ENCODE measurements at regions not wholly inside any gene's neighbourhood (a gene's known extent, or its start where the extent isn't known, plus 50 kb on each side); places are given as distances from the start of the nearest gene placed in this dataset.

DNA sequence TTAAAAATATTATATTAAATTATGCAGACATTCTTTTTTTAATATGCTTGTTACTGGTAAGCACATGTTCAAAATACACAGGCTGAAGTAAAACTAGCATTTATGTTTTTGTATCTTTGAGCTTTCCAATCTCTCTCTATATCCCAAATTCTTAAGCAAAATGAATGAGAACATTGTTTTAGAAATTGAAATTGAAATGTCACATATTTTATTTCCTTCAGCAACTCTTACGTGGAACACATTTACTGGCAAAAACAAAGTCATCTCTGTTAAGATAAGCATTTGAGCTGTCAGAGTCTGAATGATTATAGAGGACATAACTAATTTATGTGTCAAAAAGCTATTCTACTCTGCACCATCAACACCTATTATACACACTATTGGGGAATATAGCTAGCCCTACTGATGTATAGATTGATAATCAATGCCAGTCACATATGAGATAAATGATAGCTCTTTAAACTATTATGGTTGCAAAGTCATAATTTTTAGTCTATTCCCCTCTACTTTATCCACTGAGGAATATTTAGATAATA lies 535.4 kb upstream of the BCHE start:
- ATAC-seq: no peak
- DNase-seq: no peak
- no peak for TF ChIP-seq POLR2A (IDR thresholded peaks at IDR 0.05)
- no peak for TF ChIP-seq CTCF (IDR thresholded peaks at IDR 0.05)
- no peaks in the 10 kb centered on the region for H3K9me3 ChIP-seq
- no peaks in the 10 kb centered on the region for H3K36me3 ChIP-seq (replicated peaks in 1 of 2; ENCODE audit: insufficient read depth in 1 of 2, low read depth in 2 of 2)
- no peaks in the 10 kb centered on the region for H3K27me3 ChIP-seq
- intact Hi-C loops (cut with DNase I): no loop called here
- H3K4me3 ChIP-seq: no peak overlapping the region
- no peaks in the 10 kb centered on the region for H3K4me1 ChIP-seq
- WGBS, 2 donors: 42 to 45% methylated on average over 1 of the region's 1 CpG
- no peak overlapping the region for H3K27ac ChIP-seq

GRCh38 chr3:166367947-166368533 lies 530.8 kb upstream of the BCHE start:
- intact Hi-C loops (cut with DNase I): no loop called here
- Histone ChIP-seq H3K4me1 (no peaks in the 10 kb centered on the region), H3K4me3 (no peak overlapping the region), H3K27me3 (no peaks in the 10 kb centered on the region), H3K36me3 (replicated peaks in 1 of 2; ENCODE audit: insufficient read depth in 1 of 2, low read depth in 2 of 2) (no peaks in the 10 kb centered on the region), H3K27ac (no peak overlapping the region), H3K9me3 (no peaks in the 10 kb centered on the region)
- DNase-seq: no peak
- TF ChIP-seq CTCF (IDR thresholded peaks at IDR 0.05): no peak
- no peak for TF ChIP-seq POLR2A (IDR thresholded peaks at IDR 0.05)
- no peak for ATAC-seq
- WGBS, 2 donors: 25 to 37% methylated on average over 2 of the region's 2 CpGs

- H3K9me3 ChIP-seq: no peaks in the 10 kb centered on the region
- no peak for DNase-seq
- H3K27ac ChIP-seq: no peak overlapping the region
- H3K27me3 ChIP-seq: no peaks in the 10 kb centered on the region
- TF ChIP-seq POLR2A (IDR thresholded peaks at IDR 0.05): no peak
- TF ChIP-seq CTCF (IDR thresholded peaks at IDR 0.05): no peak
- intact Hi-C loops (cut with DNase I): no loop called here
- 32 to 37% methylated on average over 2 of the region's 2 CpGs for WGBS, 2 donors
- no peaks in the 10 kb centered on the region for H3K4me1 ChIP-seq
- H3K36me3 ChIP-seq (replicated peaks in 1 of 2; ENCODE audit: insufficient read depth in 1 of 2, low read depth in 2 of 2): no peaks in the 10 kb centered on the region
- no peak overlapping the region for H3K4me3 ChIP-seq
- ATAC-seq: no peak
Observed at GRCh38 chr3:166362698-166363097, 525.5 kb upstream of the BCHE start.

DNA sequence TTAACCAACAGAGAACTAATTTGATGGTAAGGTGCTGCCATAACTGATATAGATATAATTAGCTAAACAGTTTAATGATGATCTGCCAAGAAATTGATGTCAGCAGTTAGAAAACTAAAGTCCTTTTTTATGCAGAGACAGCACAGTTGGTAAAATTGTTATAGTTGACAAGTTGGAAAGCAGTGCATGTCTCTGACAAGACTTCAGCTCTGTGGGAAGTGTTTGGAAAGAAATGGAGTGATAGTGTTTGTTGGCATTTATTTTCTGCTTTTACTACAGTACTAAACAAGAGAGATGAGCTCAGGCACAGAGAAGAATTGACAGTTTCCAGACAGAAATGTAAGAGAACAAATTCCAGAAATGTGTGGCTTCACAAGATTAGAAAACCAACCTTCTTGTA lies 523.5 kb upstream of the BCHE start:
- DNase-seq (no peak), ATAC-seq (no peak)
- intact Hi-C loops (cut with DNase I): no loop called here
- Histone ChIP-seq H3K4me1 (no peaks in the 10 kb centered on the region), H3K9me3 (no peaks in the 10 kb centered on the region), H3K4me3 (no peak overlapping the region), H3K27me3 (no peaks in the 10 kb centered on the region), H3K36me3 (replicated peaks in 1 of 2; ENCODE audit: insufficient read depth in 1 of 2, low read depth in 2 of 2) (no peaks in the 10 kb centered on the region), H3K27ac (no peak overlapping the region)
- TF ChIP-seq POLR2A (IDR thresholded peaks at IDR 0.05) (no peak), CTCF (IDR thresholded peaks at IDR 0.05) (no peak)

GRCh38 chr3:166351461-166351860 lies 514.2 kb upstream of the BCHE start:
- Histone ChIP-seq H3K27ac (no peak overlapping the region), H3K36me3 (replicated peaks in 1 of 2; ENCODE audit: insufficient read depth in 1 of 2, low read depth in 2 of 2) (no peaks in the 10 kb centered on the region), H3K27me3 (no peaks in the 10 kb centered on the region), H3K4me3 (no peak overlapping the region), H3K9me3 (no peaks in the 10 kb centered on the region), H3K4me1 (no peaks in the 10 kb centered on the region)
- TF ChIP-seq CTCF (IDR thresholded peaks at IDR 0.05) (no peak), POLR2A (IDR thresholded peaks at IDR 0.05) (no peak)
- intact Hi-C loops (cut with DNase I): no loop called here
- 30 to 35% methylated on average over 1 of the region's 1 CpG for WGBS, 2 donors
- ATAC-seq (no peak), DNase-seq (no peak)

Measured in body of pancreas (tissue), 4 donors.